ENCODE measurements at regions not wholly inside any gene's neighbourhood (a gene's known extent, or its start where the extent isn't known, plus 50 kb on each side); places are given as distances from the start of the nearest gene placed in this dataset.
"Not testable (repeated sequence)": the region's sequence is repeated elsewhere in the genome, so short reads cannot be mapped to it uniquely, and the experiment has no call there.

GRCh38 chr13:84810781-84811180, 928.5 kb upstream of the SLITRK1 start:
- DNase-seq (ENCODE audit: low read depth): no peak

GRCh38 chr13:84802073-84802472, 919.8 kb upstream of the SLITRK1 start:
- DNase-seq (ENCODE audit: low read depth): no peak

DNA sequence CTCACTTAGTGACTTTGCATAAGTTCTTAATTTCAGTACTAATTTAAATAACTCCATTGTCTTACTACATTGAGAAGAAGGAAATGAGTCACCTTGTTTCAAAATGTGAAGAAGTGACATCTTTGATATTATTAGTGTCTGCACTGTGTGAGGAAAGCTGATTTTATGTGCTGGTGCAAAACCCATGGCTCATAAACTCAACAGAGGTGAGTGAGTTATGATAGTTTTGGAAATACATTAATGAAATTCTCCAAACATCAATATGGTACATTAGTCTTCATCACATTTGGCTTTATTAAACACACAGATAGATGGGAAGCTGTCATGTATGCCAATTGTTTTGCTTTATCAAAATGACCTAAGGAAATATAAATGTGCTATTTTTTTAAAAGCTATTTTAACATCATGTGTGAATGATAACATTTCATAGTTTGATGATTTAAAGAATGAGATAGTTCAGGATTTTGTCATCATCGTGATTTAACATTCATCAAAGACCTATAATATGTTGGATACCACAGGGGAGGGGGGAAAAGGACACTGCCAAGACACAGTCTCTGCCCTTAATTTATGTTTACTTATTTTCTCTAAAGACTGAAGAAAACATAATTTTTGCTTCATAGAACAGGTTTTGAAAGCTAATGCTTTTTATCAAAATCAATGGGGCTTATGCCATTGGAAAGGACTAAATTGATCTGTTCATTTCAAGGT, 902.3 kb upstream of the SLITRK1 start:
- DNase-seq (ENCODE audit: low read depth): no peak

DNA sequence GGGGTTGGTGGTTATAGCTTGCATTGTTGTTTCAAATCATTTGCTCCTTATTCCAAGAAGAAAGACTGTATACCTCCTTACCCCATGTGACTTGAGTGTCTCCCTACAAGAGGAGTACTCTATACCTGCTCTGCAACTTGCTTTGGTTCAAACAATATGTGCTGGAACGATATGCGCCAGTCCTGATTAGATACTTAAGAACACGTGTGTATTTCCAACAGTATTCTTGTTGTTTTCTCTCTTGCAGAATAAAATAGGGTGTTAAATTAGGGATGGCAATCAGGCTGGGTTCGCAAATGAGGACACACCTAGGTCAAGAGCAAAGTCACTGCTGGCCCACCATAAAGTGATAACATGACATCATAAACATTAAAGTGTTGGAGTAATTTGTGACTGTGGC, 895.0 kb upstream of the SLITRK1 start:
- no peak for DNase-seq (ENCODE audit: low read depth)

DNA sequence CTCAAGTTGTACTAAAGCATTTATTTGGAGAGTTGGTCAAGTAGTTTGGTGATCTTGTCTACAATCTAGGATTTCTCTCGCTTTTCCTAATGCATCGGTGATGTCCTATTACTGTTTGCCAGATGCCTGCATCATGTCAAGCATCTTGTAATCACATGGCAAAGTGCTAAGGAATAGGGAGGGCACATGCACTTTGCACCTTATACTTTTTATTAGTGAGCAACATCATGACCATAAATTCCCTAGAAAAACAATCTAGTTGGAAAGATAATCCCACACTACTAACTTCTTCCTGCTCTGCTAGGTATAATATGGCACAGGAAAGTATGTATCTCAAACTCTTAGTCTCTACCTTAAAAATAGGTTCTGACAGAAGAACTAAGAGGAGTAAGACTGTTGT, 894.3 kb upstream of the SLITRK1 start:
- no peak for DNase-seq (ENCODE audit: low read depth)

- not testable (repeated sequence) for DNase-seq (ENCODE audit: low read depth)
Measured at GRCh38 chr13:84775920-84776319, 893.6 kb upstream of the SLITRK1 start.

GRCh38 chr13:84774111-84774510, 891.8 kb upstream of the SLITRK1 start:
- DNase-seq (ENCODE audit: low read depth): no peak

DNA sequence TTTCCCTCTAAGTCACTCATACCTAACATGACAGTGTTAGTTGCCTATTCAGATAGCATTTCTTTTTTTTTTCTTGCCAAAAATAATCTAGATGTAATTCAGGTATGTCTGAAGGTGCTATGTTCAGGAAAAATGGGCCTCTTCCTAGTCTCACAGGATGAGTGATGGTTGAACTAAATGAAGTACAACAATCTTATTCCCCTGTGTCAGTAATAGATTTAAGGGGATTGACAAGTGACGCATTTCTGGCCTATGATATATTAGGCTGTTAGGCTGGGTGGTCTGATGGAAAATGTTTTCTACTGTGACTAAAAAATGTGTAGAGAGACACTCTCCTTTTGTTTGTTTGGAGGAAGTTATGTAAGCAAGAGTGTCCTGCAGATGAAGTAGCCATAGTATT, 878.7 kb upstream of the SLITRK1 start:
- no peak for DNase-seq (ENCODE audit: low read depth)

- DNase-seq (ENCODE audit: low read depth): no peak
Measured at GRCh38 chr13:84749126-84749525, 866.9 kb upstream of the SLITRK1 start.

GRCh38 chr13:84745051-84745551, 862.8 kb upstream of the SLITRK1 start:
- no peak for DNase-seq (ENCODE audit: low read depth)

DNA sequence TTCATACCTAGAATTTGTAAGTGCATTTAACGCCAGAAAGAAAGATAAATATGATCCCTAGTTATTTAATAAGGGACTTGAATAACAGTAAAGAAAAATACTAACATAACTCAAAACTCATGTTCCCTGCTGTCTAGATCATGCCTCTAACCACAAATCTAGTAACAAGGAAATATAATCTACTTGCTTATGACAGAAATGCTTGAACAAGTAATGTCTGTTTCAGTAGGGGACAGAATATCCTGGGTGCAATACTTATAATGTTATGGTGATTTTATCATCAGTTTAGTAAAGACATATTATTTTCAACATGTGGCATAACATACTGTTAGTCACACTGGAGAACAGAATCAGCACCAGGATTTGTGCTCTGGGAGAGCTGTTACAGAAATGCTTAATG, 861.9 kb upstream of the SLITRK1 start:
- DNase-seq (ENCODE audit: low read depth): peak; percentile 2

- DNase-seq (ENCODE audit: low read depth): no peak
Measured at GRCh38 chr13:84741253-84741652, 859.0 kb upstream of the SLITRK1 start.

DNA sequence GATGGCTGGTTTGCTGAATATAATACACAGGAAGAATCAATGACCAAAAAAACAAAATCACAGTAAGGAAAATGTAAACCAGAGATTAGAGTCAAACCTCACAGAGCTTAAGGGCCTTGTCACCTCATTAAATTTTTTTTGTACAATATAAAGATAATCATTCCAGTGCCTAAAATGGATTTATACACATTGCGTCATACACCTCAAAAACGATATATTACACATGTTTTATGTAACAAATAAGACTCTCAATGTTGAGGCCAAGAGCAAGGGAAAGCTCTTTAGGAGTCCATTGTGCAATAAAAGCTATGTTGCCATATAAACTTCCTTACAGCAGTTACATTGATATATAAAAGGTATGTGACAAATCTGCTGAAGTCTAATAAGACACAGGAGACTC, 856.7 kb upstream of the SLITRK1 start:
- DNase-seq (ENCODE audit: low read depth): no peak

- no peak for DNase-seq (ENCODE audit: low read depth)
Measured at GRCh38 chr13:84737661-84738060, 855.4 kb upstream of the SLITRK1 start.

GRCh38 chr13:84730376-84730775, 848.1 kb upstream of the SLITRK1 start:
- DNase-seq (ENCODE audit: low read depth): no peak

- DNase-seq (ENCODE audit: low read depth): no peak
Measured at GRCh38 chr13:84705982-84706710, 823.9 kb upstream of the SLITRK1 start.

- DNase-seq (ENCODE audit: low read depth): no peak
Measured at GRCh38 chr13:84702174-84702573, 819.9 kb upstream of the SLITRK1 start.

- DNase-seq (ENCODE audit: low read depth): not testable (repeated sequence)
Measured at GRCh38 chr13:84697591-84697990, 815.3 kb upstream of the SLITRK1 start.

GRCh38 chr13:84686973-84687372, 804.7 kb upstream of the SLITRK1 start:
- DNase-seq (ENCODE audit: low read depth): no peak

GRCh38 chr13:84686458-84686857, 804.2 kb upstream of the SLITRK1 start:
- DNase-seq (ENCODE audit: low read depth): no peak

GRCh38 chr13:84684804-84685203, 802.5 kb upstream of the SLITRK1 start:
- DNase-seq (ENCODE audit: low read depth): no peak

- no peak for DNase-seq (ENCODE audit: low read depth)
Measured at GRCh38 chr13:84684048-84684662, 801.9 kb upstream of the SLITRK1 start.
